ENCODE measurements at regions not wholly inside any gene's neighbourhood (a gene's known extent, or its start where the extent isn't known, plus 50 kb on each side); places are given as distances from the start of the nearest gene placed in this dataset.
"Not testable (repeated sequence)": the region's sequence is repeated elsewhere in the genome, so short reads cannot be mapped to it uniquely, and the experiment has no call there.

- no peak for DNase-seq
Measured at GRCh38 chr7:87007038-87007437, 52.4 kb downstream of the ELAPOR2 start.

GRCh38 chr7:87004956-87005355, 54.5 kb downstream of the ELAPOR2 start:
- DNase-seq: no peak

GRCh38 chr7:87003872-87004798, 55.3 kb downstream of the ELAPOR2 start:
- DNase-seq: no peak

- DNase-seq: no peak
Measured at GRCh38 chr7:87001214-87001613, 58.2 kb downstream of the ELAPOR2 start.

- no peak for DNase-seq
Measured at GRCh38 chr7:87000344-87000743, 59.1 kb downstream of the ELAPOR2 start.

GRCh38 chr7:86999750-87000149, 59.7 kb downstream of the ELAPOR2 start:
- DNase-seq: no peak

GRCh38 chr7:86995814-86996213, 63.6 kb downstream of the ELAPOR2 start:
- DNase-seq: no peak

- DNase-seq: no peak
Measured at GRCh38 chr7:86995052-86995725, 64.3 kb downstream of the ELAPOR2 start.

GRCh38 chr7:86991771-86992191, 67.7 kb downstream of the ELAPOR2 start:
- DNase-seq: no peak

- no peak for DNase-seq
Measured at GRCh38 chr7:86991093-86991769, 68.2 kb downstream of the ELAPOR2 start.

- no peak for DNase-seq
Measured at GRCh38 chr7:86989407-86989806, 70.0 kb downstream of the ELAPOR2 start.

GRCh38 chr7:86987834-86988233, 71.6 kb downstream of the ELAPOR2 start:
- not testable (repeated sequence) for DNase-seq

- not testable (repeated sequence) for DNase-seq
Measured at GRCh38 chr7:86987358-86987757, 72.1 kb downstream of the ELAPOR2 start.

GRCh38 chr7:86985342-86985741, 74.1 kb downstream of the ELAPOR2 start:
- not testable (repeated sequence) for DNase-seq

- DNase-seq: not testable (repeated sequence)
Measured at GRCh38 chr7:86983654-86984053, 75.8 kb downstream of the ELAPOR2 start.

- not testable (repeated sequence) for DNase-seq
Measured at GRCh38 chr7:86981937-86982336, 77.5 kb downstream of the ELAPOR2 start.

GRCh38 chr7:86981127-86981526, 78.3 kb downstream of the ELAPOR2 start:
- DNase-seq: no peak

- DNase-seq: no peak
Measured at GRCh38 chr7:86980223-86980622, 79.2 kb downstream of the ELAPOR2 start.

GRCh38 chr7:86978808-86979506, 80.5 kb downstream of the ELAPOR2 start:
- DNase-seq: no peak

GRCh38 chr7:86976958-86977357, 82.5 kb downstream of the ELAPOR2 start:
- no peak for DNase-seq

GRCh38 chr7:86975914-86976313, 83.5 kb downstream of the ELAPOR2 start:
- no peak for DNase-seq

- DNase-seq: no peak
Measured at GRCh38 chr7:86975449-86975848, 84.0 kb downstream of the ELAPOR2 start.

GRCh38 chr7:86972072-86972471, 87.4 kb downstream of the ELAPOR2 start:
- no peak for DNase-seq
